ENCODE measurements at regions not wholly inside any gene's neighbourhood (a gene's known extent, or its start where the extent isn't known, plus 50 kb on each side); places are given as distances from the start of the nearest gene placed in this dataset.

DNA sequence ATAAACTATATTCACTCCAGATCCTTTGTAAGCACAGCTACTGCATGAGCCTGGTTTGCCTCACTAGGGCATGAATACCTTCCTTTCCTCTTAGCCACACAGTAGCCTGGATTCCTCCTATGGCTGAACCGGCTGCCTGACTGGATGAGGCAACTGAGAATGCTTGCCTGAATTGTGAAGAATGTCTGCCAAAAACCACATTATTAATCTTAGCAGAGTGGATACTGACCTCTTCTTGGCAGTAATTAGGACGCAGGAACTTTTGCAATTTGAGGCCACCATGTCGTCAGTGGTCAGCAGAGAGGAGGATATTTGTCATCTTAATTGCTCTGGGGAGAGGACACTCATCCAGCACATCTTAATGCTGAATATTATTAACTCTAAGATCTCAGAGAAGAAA is 651.8 kb upstream of the GOT2 start:
- Mint-ChIP-seq H3K27me3 (ENCODE audit: unreplicated experiment) (peaks cover 3% of the 10 kb centered on the region), H3K4me3 (ENCODE audit: unreplicated experiment) (no peak overlapping the region), H3K4me1 (ENCODE audit: unreplicated experiment) (peaks cover 7% of the 10 kb centered on the region), H3K9me3 (ENCODE audit: unreplicated experiment) (no peaks in the 10 kb centered on the region), H3K36me3 (ENCODE audit: unreplicated experiment) (no peaks in the 10 kb centered on the region), H3K27ac (ENCODE audit: unreplicated experiment) (no peak overlapping the region)
- TF ChIP-seq, protein P1, sequence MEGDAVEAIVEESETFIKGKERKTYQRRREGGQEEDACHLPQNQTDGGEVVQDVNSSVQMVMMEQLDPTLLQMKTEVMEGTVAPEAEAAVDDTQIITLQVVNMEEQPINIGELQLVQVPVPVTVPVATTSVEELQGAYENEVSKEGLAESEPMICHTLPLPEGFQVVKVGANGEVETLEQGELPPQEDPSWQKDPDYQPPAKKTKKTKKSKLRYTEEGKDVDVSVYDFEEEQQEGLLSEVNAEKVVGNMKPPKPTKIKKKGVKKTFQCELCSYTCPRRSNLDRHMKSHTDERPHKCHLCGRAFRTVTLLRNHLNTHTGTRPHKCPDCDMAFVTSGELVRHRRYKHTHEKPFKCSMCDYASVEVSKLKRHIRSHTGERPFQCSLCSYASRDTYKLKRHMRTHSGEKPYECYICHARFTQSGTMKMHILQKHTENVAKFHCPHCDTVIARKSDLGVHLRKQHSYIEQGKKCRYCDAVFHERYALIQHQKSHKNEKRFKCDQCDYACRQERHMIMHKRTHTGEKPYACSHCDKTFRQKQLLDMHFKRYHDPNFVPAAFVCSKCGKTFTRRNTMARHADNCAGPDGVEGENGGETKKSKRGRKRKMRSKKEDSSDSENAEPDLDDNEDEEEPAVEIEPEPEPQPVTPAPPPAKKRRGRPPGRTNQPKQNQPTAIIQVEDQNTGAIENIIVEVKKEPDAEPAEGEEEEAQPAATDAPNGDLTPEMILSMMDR (IDR thresholded peaks at IDR 0.05) = no peak
- DNase-seq (ENCODE audit: extremely low spot score, unreplicated experiment) = no peak

DNA sequence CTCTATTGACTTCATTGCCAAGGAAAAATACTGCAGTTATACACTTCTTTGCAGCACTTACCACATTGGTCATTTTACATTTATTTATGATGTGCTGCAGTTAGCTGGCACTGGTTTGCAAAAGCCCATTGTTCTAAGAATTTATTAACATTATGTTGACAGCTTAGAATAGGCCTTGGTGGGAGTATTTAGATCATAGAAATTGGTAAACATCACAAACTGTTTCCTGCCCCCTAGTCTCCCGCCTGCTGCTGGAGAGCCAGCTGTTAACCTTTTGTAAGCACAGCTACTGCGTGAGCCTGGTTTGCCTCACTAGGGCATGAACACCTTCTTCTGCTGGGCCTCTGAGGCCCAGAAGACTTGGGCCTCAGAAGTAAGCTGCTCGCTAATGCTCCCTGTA is 651.4 kb upstream of the GOT2 start:
- Mint-ChIP-seq H3K27me3 (ENCODE audit: unreplicated experiment) (peaks cover 3% of the 10 kb centered on the region), H3K9me3 (ENCODE audit: unreplicated experiment) (no peaks in the 10 kb centered on the region), H3K27ac (ENCODE audit: unreplicated experiment) (no peak overlapping the region), H3K36me3 (ENCODE audit: unreplicated experiment) (no peaks in the 10 kb centered on the region), H3K4me3 (ENCODE audit: unreplicated experiment) (no peak overlapping the region), H3K4me1 (ENCODE audit: unreplicated experiment) (peaks cover 7% of the 10 kb centered on the region)
- TF ChIP-seq, protein P1 (IDR thresholded peaks at IDR 0.05) = no peak
- DNase-seq (ENCODE audit: extremely low spot score, unreplicated experiment) = no peak

DNA sequence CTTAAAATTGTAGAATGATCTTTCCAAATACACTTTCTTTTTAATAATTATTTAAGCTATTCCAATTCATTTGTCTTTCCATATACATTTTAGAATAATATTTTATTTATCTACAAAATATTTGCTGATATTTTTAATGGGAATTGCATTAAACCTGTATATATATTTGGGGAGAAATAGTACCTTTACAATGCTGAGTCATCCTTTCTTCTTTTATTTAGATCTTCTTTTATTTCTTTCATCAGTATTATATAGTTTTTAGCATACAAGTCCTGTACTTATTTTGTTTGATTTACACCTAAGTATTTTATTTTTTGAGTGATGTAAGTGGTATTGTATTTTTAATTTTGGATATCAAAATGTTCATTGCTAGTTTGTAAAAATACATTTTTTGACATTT is 639.5 kb upstream of the GOT2 start:
- DNase-seq (ENCODE audit: extremely low spot score, unreplicated experiment) = no peak
- Mint-ChIP-seq H3K27me3 (ENCODE audit: unreplicated experiment) (no peaks in the 10 kb centered on the region), H3K9me3 (ENCODE audit: unreplicated experiment) (peaks cover 7% of the 10 kb centered on the region), H3K4me3 (ENCODE audit: unreplicated experiment) (no peak overlapping the region), H3K36me3 (ENCODE audit: unreplicated experiment) (no peaks in the 10 kb centered on the region), H3K27ac (ENCODE audit: unreplicated experiment) (no peak overlapping the region), H3K4me1 (ENCODE audit: unreplicated experiment) (no peaks in the 10 kb centered on the region)
- TF ChIP-seq, protein P1 (IDR thresholded peaks at IDR 0.05) = no peak

DNA sequence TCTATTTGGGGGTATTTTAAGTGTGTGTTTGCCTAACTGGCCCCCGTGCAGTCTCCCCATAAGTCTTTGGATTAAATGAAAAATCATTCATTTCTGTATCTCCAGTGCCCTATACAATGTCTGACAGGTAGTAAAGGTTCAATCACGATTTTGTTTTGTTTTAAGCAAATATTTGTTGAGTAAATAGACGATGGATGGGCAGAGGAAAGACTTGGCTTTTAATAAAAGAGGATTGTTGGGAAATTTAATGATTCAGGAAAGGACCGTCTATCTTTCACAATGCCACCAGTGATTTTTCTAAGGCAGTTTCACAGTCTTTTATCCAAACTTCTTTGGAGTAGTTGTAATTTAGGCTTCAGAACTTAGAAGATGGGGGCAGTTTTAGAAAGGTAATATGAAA is 636.6 kb upstream of the GOT2 start:
- H3K27me3 Mint-ChIP-seq (ENCODE audit: unreplicated experiment) = no peaks in the 10 kb centered on the region
- no peak overlapping the region for H3K4me3 Mint-ChIP-seq (ENCODE audit: unreplicated experiment)
- no peaks in the 10 kb centered on the region for H3K36me3 Mint-ChIP-seq (ENCODE audit: unreplicated experiment)
- peaks cover 7% of the 10 kb centered on the region for H3K9me3 Mint-ChIP-seq (ENCODE audit: unreplicated experiment)
- no peak overlapping the region for H3K27ac Mint-ChIP-seq (ENCODE audit: unreplicated experiment)
- TF ChIP-seq, protein P1 (IDR thresholded peaks at IDR 0.05) = no peak
- no peak for DNase-seq (ENCODE audit: extremely low spot score, unreplicated experiment)
- H3K4me1 Mint-ChIP-seq (ENCODE audit: unreplicated experiment) = no peaks in the 10 kb centered on the region

DNA sequence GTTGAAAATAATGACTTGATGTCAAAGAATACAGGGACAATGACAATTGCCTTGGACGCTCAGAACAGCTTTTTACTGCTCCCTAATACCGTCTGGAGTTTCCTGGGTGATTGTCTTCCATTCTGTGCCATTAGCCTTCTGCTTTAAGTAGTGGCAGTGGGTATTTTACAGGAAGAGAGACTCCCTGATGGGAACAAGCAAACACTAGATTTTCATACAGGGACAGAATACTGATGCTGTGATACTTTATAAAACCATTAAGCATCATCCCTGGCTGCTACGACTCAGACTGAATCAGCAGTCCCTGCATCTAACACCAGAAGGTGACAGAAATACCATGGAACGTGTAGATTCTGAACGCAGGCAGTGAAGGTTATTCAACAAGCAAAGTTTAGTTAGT is 635.4 kb upstream of the GOT2 start:
- H3K9me3 Mint-ChIP-seq (ENCODE audit: unreplicated experiment) = peaks cover 1% of the 10 kb centered on the region
- no peak overlapping the region for H3K4me3 Mint-ChIP-seq (ENCODE audit: unreplicated experiment)
- no peaks in the 10 kb centered on the region for H3K36me3 Mint-ChIP-seq (ENCODE audit: unreplicated experiment)
- no peaks in the 10 kb centered on the region for H3K27me3 Mint-ChIP-seq (ENCODE audit: unreplicated experiment)
- no peak for DNase-seq (ENCODE audit: extremely low spot score, unreplicated experiment)
- TF ChIP-seq, protein P1 (IDR thresholded peaks at IDR 0.05) = no peak
- no peaks in the 10 kb centered on the region for H3K4me1 Mint-ChIP-seq (ENCODE audit: unreplicated experiment)
- no peak overlapping the region for H3K27ac Mint-ChIP-seq (ENCODE audit: unreplicated experiment)
